ENCODE measurements at regions not wholly inside any gene's neighbourhood (a gene's known extent, or its start where the extent isn't known, plus 50 kb on each side); places are given as distances from the start of the nearest gene placed in this dataset.

- no peak overlapping the region for H3K4me3 ChIP-seq (ENCODE audit: low read depth, low read length)
- ChIA-PET POLR2A (no interaction called here), CTCF (interaction anchor here (0.5 kb wide), 1 partner anchor 310 kb away, joined by 3 read pairs; no protein-coding TSS in a partner anchor)
- H3K27ac ChIP-seq (ENCODE audit: extremely low read depth, low read depth, low read length), result no peak overlapping the region
- H3K9me3 ChIP-seq (ENCODE audit: control insufficient read depth, insufficient read depth, low read depth, low read length), result no peaks in the 10 kb centered on the region
- TF ChIP-seq ZNF529 (tag by site-specific recombination; IDR thresholded peaks at IDR 0.05; ENCODE audit: insufficient replicate concordance), result no peak
- TF ChIP-seq REPIN1 (tag by site-specific recombination; IDR thresholded peaks at IDR 0.05; ENCODE audit: low read depth), result no peak
- TF ChIP-seq ZBTB26 (tag by site-specific recombination; optimal IDR thresholded peaks at IDR 0.05), result no peak
- TF ChIP-seq PRDM6 (tag by site-specific recombination; IDR thresholded peaks at IDR 0.05), result no peak
- TF ChIP-seq HOXA7 (CRISPR knock-in tag; IDR thresholded peaks at IDR 0.05; ENCODE audit: borderline replicate concordance), result no peak
- TF ChIP-seq ZNF654 (tag by site-specific recombination; IDR thresholded peaks at IDR 0.05; ENCODE audit: low read depth), result no peak
- no peak for TF ChIP-seq ZNF239 (tag by site-specific recombination; IDR thresholded peaks at IDR 0.05)
- no peak for TF ChIP-seq ZNF350 (tag by site-specific recombination; IDR thresholded peaks at IDR 0.05)
- TF ChIP-seq KLF17 (tag by site-specific recombination; IDR thresholded peaks at IDR 0.05), result no peak
- TF ChIP-seq ZNF157 (tag by site-specific recombination; IDR thresholded peaks at IDR 0.05), result no peak
- no peaks in the 10 kb centered on the region for H3K4me1 ChIP-seq (ENCODE audit: control insufficient read depth, insufficient read depth, low read length)
- H3K36me3 ChIP-seq (ENCODE audit: control insufficient read depth in 2 of 2, insufficient read depth in 1 of 2, low read length in 2 of 2), result no peaks in the 10 kb centered on the region
Observed at GRCh38 chr14:85301506-85301905, 228.4 kb upstream of the FLRT2 start.

- no peak for TF ChIP-seq KLF9 (tag by site-specific recombination; IDR thresholded peaks at IDR 0.05; ENCODE audit: low read depth)
- no peak for TF ChIP-seq PRDM1 (tag by site-specific recombination; IDR thresholded peaks at IDR 0.05)
- no peak for TF ChIP-seq ZNF513 (tag by site-specific recombination; IDR thresholded peaks at IDR 0.05)
- TF ChIP-seq ZSCAN30 (tag by site-specific recombination; IDR thresholded peaks at IDR 0.05), result no peak
- TF ChIP-seq BCL11A (tag by site-specific recombination; IDR thresholded peaks at IDR 0.05; ENCODE audit: low read depth), result no peak
- TF ChIP-seq ZNF518A (tag by site-specific recombination; conservative IDR thresholded peaks at IDR 0.05; ENCODE audit: low read depth), result no peak
- no peak for TF ChIP-seq ZNF548 (tag by site-specific recombination; IDR thresholded peaks at IDR 0.05)
- no peak for TF ChIP-seq ZNF391 (tag by site-specific recombination; IDR thresholded peaks at IDR 0.05; ENCODE audit: borderline replicate concordance, low read depth)
- no peaks in the 10 kb centered on the region for H3K4me1 ChIP-seq (ENCODE audit: control insufficient read depth, insufficient read depth, low read length)
- no peaks in the 10 kb centered on the region for H3K36me3 ChIP-seq (ENCODE audit: control insufficient read depth in 2 of 2, insufficient read depth in 1 of 2, low read length in 2 of 2)
- no peak overlapping the region for H3K27ac ChIP-seq (ENCODE audit: extremely low read depth, low read depth, low read length)
- no peak overlapping the region for H3K4me3 ChIP-seq (ENCODE audit: low read depth, low read length)
- ChIA-PET POLR2A (no interaction called here), CTCF (no interaction called here)
- no peaks in the 10 kb centered on the region for H3K9me3 ChIP-seq (ENCODE audit: control insufficient read depth, insufficient read depth, low read depth, low read length)
Observed at GRCh38 chr14:85306024-85306423, 223.9 kb upstream of the FLRT2 start.
